ENCODE measurements at regions not wholly inside any gene's neighbourhood (a gene's known extent, or its start where the extent isn't known, plus 50 kb on each side); places are given as distances from the start of the nearest gene placed in this dataset.

GRCh38 chr18:56407646-56408180, 230.7 kb downstream of the TXNL1 start:
- no peaks in the 10 kb centered on the region for H3K4me1 ChIP-seq (ENCODE audit: control insufficient read depth in 1 of 2, insufficient read depth in 2 of 2, low read length in 2 of 2)
- no peaks in the 10 kb centered on the region for H3K79me2 ChIP-seq (ENCODE audit: insufficient read depth, low read length)
- no peak overlapping the region for H3K9ac ChIP-seq (ENCODE audit: insufficient read depth, low read length, poor library complexity, severe bottlenecking)
- H4K20me1 ChIP-seq (ENCODE audit: insufficient read depth, low read length), result no peaks in the 10 kb centered on the region
- no peak overlapping the region for H3K27ac ChIP-seq (ENCODE audit: low read depth in 1 of 2, low read length in 2 of 2)
- no peaks in the 10 kb centered on the region for H3K36me3 ChIP-seq (replicated peaks in 1 of 2; ENCODE audit: control insufficient read depth in 1 of 2, insufficient read depth in 2 of 2, low read length in 2 of 2)
- H3K36me3 Mint-ChIP-seq, result no peaks in the 10 kb centered on the region
- DNase-seq, result no peak
- H3K4me3 ChIP-seq (replicated peaks in 1 of 3; ENCODE audit: low read depth in 2 of 3, low read length in 3 of 3), result no peak overlapping the region
- H2AFZ ChIP-seq (ENCODE audit: insufficient read depth, low read depth, low read length, poor library complexity, severe bottlenecking), result no peak overlapping the region
- H3K4me1 Mint-ChIP-seq, result peaks cover 3% of the 10 kb centered on the region
- H3K27ac Mint-ChIP-seq, result no peak overlapping the region
- H3K4me3 Mint-ChIP-seq, result no peak overlapping the region
- peaks cover 5 to 14% (median 7%) of the 10 kb centered on the region in 7 donors for H3K9me3 Mint-ChIP-seq
- 100% methylated on average over 2 of the region's 4 CpGs for WGBS (ENCODE audit: insufficient coverage)
- TF ChIP-seq CTCF (IDR thresholded peaks at IDR 0.05), result no peak
- no peaks in the 10 kb centered on the region for H3K27me3 ChIP-seq (ENCODE audit: control insufficient read depth in 2 of 2, insufficient read depth in 2 of 2, low read length in 2 of 2)
- intact Hi-C loops (cut with micrococcal nuclease), result no loop called here
- no peaks in the 10 kb centered on the region for H3K27me3 Mint-ChIP-seq (ENCODE audit: low read depth in 3 of 3)
- peaks cover 0 to 3% of the 10 kb centered on the region in 2 donors for H3K9me3 ChIP-seq (replicated peaks in 1 of 2; ENCODE audit: control insufficient read depth in 1 of 2, insufficient read depth in 1 of 2, low read length in 2 of 2)
- no peak overlapping the region for H3K4me2 ChIP-seq (replicated peaks; ENCODE audit: extremely low read depth, low read length, poor library complexity, severe bottlenecking)

- H3K79me2 ChIP-seq (ENCODE audit: insufficient read depth, low read length), result no peaks in the 10 kb centered on the region
- intact Hi-C loops (cut with micrococcal nuclease), result no loop called here
- no peak overlapping the region for H2AFZ ChIP-seq (ENCODE audit: insufficient read depth, low read depth, low read length, poor library complexity, severe bottlenecking)
- no peaks in the 10 kb centered on the region for H3K4me1 ChIP-seq (ENCODE audit: control insufficient read depth in 1 of 2, insufficient read depth in 2 of 2, low read length in 2 of 2)
- no peak overlapping the region for H3K4me3 ChIP-seq (replicated peaks in 1 of 3; ENCODE audit: low read depth in 2 of 3, low read length in 3 of 3)
- Mint-ChIP-seq H3K9me3 (peaks cover 5 to 10% (median 8%) of the 10 kb centered on the region in 7 donors), H3K27ac (peak overlapping the region in 1 of 7 donors; percentile 5), H3K27me3 (ENCODE audit: low read depth in 3 of 3) (no peaks in the 10 kb centered on the region), H3K4me3 (no peak overlapping the region), H3K4me1 (peaks cover 6% of the 10 kb centered on the region), H3K36me3 (no peaks in the 10 kb centered on the region)
- no CpG with 5 or more reads among the region's 1 CpG for WGBS (ENCODE audit: insufficient coverage)
- H4K20me1 ChIP-seq (ENCODE audit: insufficient read depth, low read length), result no peaks in the 10 kb centered on the region
- H3K9ac ChIP-seq (ENCODE audit: insufficient read depth, low read length, poor library complexity, severe bottlenecking), result no peak overlapping the region
- H3K27me3 ChIP-seq (ENCODE audit: control insufficient read depth in 2 of 2, insufficient read depth in 2 of 2, low read length in 2 of 2), result no peaks in the 10 kb centered on the region
- no peaks in the 10 kb centered on the region for H3K9me3 ChIP-seq (replicated peaks in 1 of 2; ENCODE audit: control insufficient read depth in 1 of 2, insufficient read depth in 1 of 2, low read length in 2 of 2)
- no peak overlapping the region for H3K27ac ChIP-seq (ENCODE audit: low read depth in 1 of 2, low read length in 2 of 2)
- peak; percentile 15 to 68 (median 40) for DNase-seq
- H3K36me3 ChIP-seq (replicated peaks in 1 of 2; ENCODE audit: control insufficient read depth in 1 of 2, insufficient read depth in 2 of 2, low read length in 2 of 2), result no peaks in the 10 kb centered on the region
- no peak overlapping the region for H3K4me2 ChIP-seq (replicated peaks; ENCODE audit: extremely low read depth, low read length, poor library complexity, severe bottlenecking)
- no peak for TF ChIP-seq CTCF (IDR thresholded peaks at IDR 0.05)
These were observed 235.4 kb downstream of the TXNL1 start for GRCh38 chr18:56402872-56403516.
